Mesodermal cell (in vitro differentiated cells): ENCODE measurements at regions not wholly inside any gene's neighbourhood (a gene's known extent, or its start where the extent isn't known, plus 50 kb on each side); places are given as distances from the start of the nearest gene placed in this dataset.

Experiments
- H3K27ac ChIP-seq: 2 replicates; pipeline ENCODE4 v1.7.0; 2013; ENCODE audit warnings: mild to moderate bottlenecking, low read depth, low read length, moderate library complexity; ENCODE audit not compliant: severe bottlenecking
- H3K36me3 ChIP-seq: 2 replicates; pipeline ENCODE4 v1.7.1; 2013; ENCODE audit warnings: mild to moderate bottlenecking, low read length, moderate library complexity; ENCODE audit not compliant: control insufficient read depth, insufficient read depth
- H3K4me1 ChIP-seq: one replicate; pipeline ENCODE4 v1.7.1; 2013; ENCODE audit warnings: mild to moderate bottlenecking, low read length; ENCODE audit not compliant: insufficient read depth, control insufficient read depth, poor library complexity, severe bottlenecking
- H3K4me3 ChIP-seq: 2 replicates; pipeline ENCODE4 v1.7.0; 2013; ENCODE audit warnings: low read length, control low read depth, mild to moderate bottlenecking; ENCODE audit not compliant: insufficient read depth, poor library complexity, severe bottlenecking; ENCODE audit errors: extremely low read depth
- H3K9me3 ChIP-seq: 2 replicates; pipeline ENCODE4 v1.7.1; 2013; ENCODE audit warnings: mild to moderate bottlenecking, low read length, moderate library complexity; ENCODE audit not compliant: control insufficient read depth
- WGBS, 2 experiments: methylation state at CpG; one replicate each; pipeline ENCODE4 v1.1.5; 2013; ENCODE audit warnings: missing lambda C conversion rate in 2 of 2; ENCODE audit not compliant: insufficient coverage in 2 of 2; 5-methylcytosine and 5-hydroxymethylcytosine counted together

- H3K4me3 ChIP-seq: no peak overlapping the region
- no CpG with 5 or more reads among the region's 3 CpGs for WGBS, 2 experiments
- no peaks in the 10 kb centered on the region for H3K9me3 ChIP-seq
- H3K4me1 ChIP-seq: no peaks in the 10 kb centered on the region
- H3K36me3 ChIP-seq: no peaks in the 10 kb centered on the region
- no peak overlapping the region for H3K27ac ChIP-seq
These were observed 147.9 kb downstream of the PTCSC3 start for GRCh38 chr14:36028665-36029064.

GRCh38 chr14:36028218-36028617 lies 148.3 kb downstream of the PTCSC3 start:
- Histone ChIP-seq H3K4me3 (no peak overlapping the region), H3K36me3 (no peaks in the 10 kb centered on the region), H3K9me3 (no peaks in the 10 kb centered on the region), H3K4me1 (no peaks in the 10 kb centered on the region), H3K27ac (no peak overlapping the region)
- WGBS, 2 experiments: 90% methylated on average over 2 to 3 of the region's 4 CpGs

- 73 to 100% methylated on average over 1 to 2 of the region's 3 CpGs for WGBS, 2 experiments
- no peak overlapping the region for H3K4me3 ChIP-seq
- no peak overlapping the region for H3K27ac ChIP-seq
These were observed 149.2 kb downstream of the PTCSC3 start for GRCh38 chr14:36027354-36027753.

GRCh38 chr14:36022765-36023410 lies 153.6 kb downstream of the PTCSC3 start:
- Histone ChIP-seq H3K4me3 (no peak overlapping the region), H3K27ac (no peak overlapping the region), H3K36me3 (no peaks in the 10 kb centered on the region), H3K4me1 (no peaks in the 10 kb centered on the region), H3K9me3 (no peaks in the 10 kb centered on the region)
- WGBS, 2 experiments: 94 to 100% methylated on average over 3 to 4 of the region's 8 CpGs

More at GRCh38 chr14:36027354-36027753, 149.2 kb downstream of the PTCSC3 start:
- H3K36me3 ChIP-seq: no peaks in the 10 kb centered on the region
- H3K4me1 ChIP-seq: no peaks in the 10 kb centered on the region
- H3K9me3 ChIP-seq: no peaks in the 10 kb centered on the region

GRCh38 chr14:36021591-36022320 lies 154.8 kb downstream of the PTCSC3 start:
- Histone ChIP-seq H3K36me3 (no peaks in the 10 kb centered on the region), H3K4me3 (no peak overlapping the region), H3K4me1 (no peaks in the 10 kb centered on the region), H3K9me3 (no peaks in the 10 kb centered on the region), H3K27ac (no peak overlapping the region)
- 80 to 100% methylated on average over 1 to 2 of the region's 4 CpGs for WGBS, 2 experiments

GRCh38 chr14:36021030-36021422 lies 155.5 kb downstream of the PTCSC3 start:
- 80% methylated on average over 1 of the region's 2 CpGs; no CpG with 5 or more reads in 1 of the 2 experiments for WGBS, 2 experiments
- H3K36me3 ChIP-seq: no peaks in the 10 kb centered on the region
- H3K4me1 ChIP-seq: no peaks in the 10 kb centered on the region
- no peaks in the 10 kb centered on the region for H3K9me3 ChIP-seq
- H3K27ac ChIP-seq: no peak overlapping the region
- no peak overlapping the region for H3K4me3 ChIP-seq

GRCh38 chr14:36020120-36021029 lies 156.1 kb downstream of the PTCSC3 start:
- H3K4me1 ChIP-seq: no peaks in the 10 kb centered on the region
- H3K4me3 ChIP-seq: no peak overlapping the region
- 79 to 85% methylated on average over 6 of the region's 8 CpGs for WGBS, 2 experiments
- H3K36me3 ChIP-seq: no peaks in the 10 kb centered on the region
- no peak overlapping the region for H3K27ac ChIP-seq
- H3K9me3 ChIP-seq: no peaks in the 10 kb centered on the region

- Histone ChIP-seq H3K36me3 (no peaks in the 10 kb centered on the region), H3K4me1 (no peaks in the 10 kb centered on the region), H3K9me3 (no peaks in the 10 kb centered on the region), H3K4me3 (no peak overlapping the region), H3K27ac (no peak overlapping the region)
- 94 to 100% methylated on average over 2 of the region's 5 CpGs for WGBS, 2 experiments
These were observed 157.4 kb downstream of the PTCSC3 start for GRCh38 chr14:36019126-36019525.

- WGBS, 2 experiments: 93 to 97% methylated on average over 9 of the region's 9 CpGs
- Histone ChIP-seq H3K4me3 (no peak overlapping the region), H3K36me3 (no peaks in the 10 kb centered on the region), H3K9me3 (no peaks in the 10 kb centered on the region), H3K27ac (no peak overlapping the region), H3K4me1 (no peaks in the 10 kb centered on the region)
These were observed 162.3 kb downstream of the PTCSC3 start for GRCh38 chr14:36014236-36014635.

- H3K4me1 ChIP-seq: no peaks in the 10 kb centered on the region
- no peaks in the 10 kb centered on the region for H3K9me3 ChIP-seq
- WGBS, 2 experiments: 83 to 88% methylated on average over 3 of the region's 3 CpGs
- no peak overlapping the region for H3K4me3 ChIP-seq
- H3K36me3 ChIP-seq: no peaks in the 10 kb centered on the region
- no peak overlapping the region for H3K27ac ChIP-seq
These were observed 163.0 kb downstream of the PTCSC3 start for GRCh38 chr14:36013483-36013882.
